Upper lobe of right lung (tissue), 1 donor: ENCODE measurements at regions not wholly inside any gene's neighbourhood (a gene's known extent, or its start where the extent isn't known, plus 50 kb on each side); places are given as distances from the start of the nearest gene placed in this dataset.
"Not testable (repeated sequence)": the region's sequence is repeated elsewhere in the genome, so short reads cannot be mapped to it uniquely, and the experiment has no call there.

Experiments used
- ATAC-seq: fragments of 200-7000 bp; cut with Tn5 transposase; one replicate; pipeline ENCODE4 v1.9.1; 2020; ENCODE audit warnings: mild to moderate bottlenecking, moderate library complexity
- DNase-seq: peaks from one replicate; pipeline ENCODE4 v3.0.0-alpha.2; 2020
- H3K27ac ChIP-seq: fragments of 200-600 bp; one replicate; pipeline ENCODE4 v1.8.0; 2022
- H3K27me3 ChIP-seq: fragments of 200-600 bp; one replicate; pipeline ENCODE4 v1.8.0; 2022; ENCODE audit warnings: mild to moderate bottlenecking
- H3K36me3 ChIP-seq: fragments of 200-600 bp; one replicate; pipeline ENCODE4 v1.8.0; 2022
- H3K4me1 ChIP-seq: fragments of 200-600 bp; one replicate; pipeline ENCODE4 v1.8.0; 2022
- H3K4me3 ChIP-seq: fragments of 200-600 bp; one replicate; pipeline ENCODE4 v1.8.0; 2022; ENCODE audit warnings: mild to moderate bottlenecking
- H3K9me3 ChIP-seq: fragments of 200-600 bp; one replicate; pipeline ENCODE4 v1.8.0; 2022
- CTCF ChIP-seq: fragments of 200-600 bp; IDR thresholded peaks from one replicate; pipeline ENCODE4 v1.8.0; 2022; ENCODE audit warnings: antibody characterized with exemption
- intact Hi-C: fragments of 100-400 bp; cut with DNase I; formaldehyde crosslinking; loops from one replicate; pipeline ENCODE4 v1.11.0; 2022
- donor health status: DM: no; HTN: yes; CAD: no; lungs with severe emphysema.

GRCh38 chr14:55912344-55912743 lies 205.9 kb upstream of the PELI2 start:
- DNase-seq (no peak), ATAC-seq (no peak)
- H3K27me3 ChIP-seq: no peaks in the 10 kb centered on the region
- no peaks in the 10 kb centered on the region for H3K9me3 ChIP-seq
- no peaks in the 10 kb centered on the region for H3K4me1 ChIP-seq
- no peaks in the 10 kb centered on the region for H3K36me3 ChIP-seq
- TF ChIP-seq CTCF: no peak
- no peak overlapping the region for H3K27ac ChIP-seq
- intact Hi-C loops: no loop called here
- H3K4me3 ChIP-seq: no peak overlapping the region

GRCh38 chr14:55913324-55914025 lies 204.7 kb upstream of the PELI2 start:
- intact Hi-C loops: no loop called here
- Histone ChIP-seq H3K4me1 (no peaks in the 10 kb centered on the region), H3K27me3 (no peaks in the 10 kb centered on the region), H3K36me3 (no peaks in the 10 kb centered on the region), H3K4me3 (no peak overlapping the region), H3K27ac (no peak overlapping the region), H3K9me3 (no peaks in the 10 kb centered on the region)
- ATAC-seq: peak; percentile 33
- no peak for DNase-seq
- TF ChIP-seq CTCF: no peak

GRCh38 chr14:55914771-55915170 lies 203.4 kb upstream of the PELI2 start:
- Histone ChIP-seq H3K9me3 (no peaks in the 10 kb centered on the region), H3K36me3 (no peaks in the 10 kb centered on the region), H3K27ac (no peak overlapping the region), H3K4me3 (no peak overlapping the region), H3K27me3 (no peaks in the 10 kb centered on the region), H3K4me1 (no peaks in the 10 kb centered on the region)
- ATAC-seq (no peak), DNase-seq (no peak)
- no peak for TF ChIP-seq CTCF
- intact Hi-C loops: no loop called here

- Histone ChIP-seq H3K36me3 (no peaks in the 10 kb centered on the region), H3K9me3 (no peaks in the 10 kb centered on the region), H3K4me3 (no peak overlapping the region), H3K27me3 (no peaks in the 10 kb centered on the region), H3K27ac (no peak overlapping the region), H3K4me1 (no peaks in the 10 kb centered on the region)
- ATAC-seq: peak; percentile 46
- no peak for TF ChIP-seq CTCF
- intact Hi-C loops: no loop called here
- DNase-seq: no peak
These were observed 202.8 kb upstream of the PELI2 start for GRCh38 chr14:55915456-55915855.

GRCh38 chr14:55919800-55920199 lies 198.4 kb upstream of the PELI2 start:
- H3K9me3 ChIP-seq, H3K4me3 ChIP-seq, H3K27me3 ChIP-seq, H3K4me1 ChIP-seq, H3K27ac ChIP-seq, DNase-seq, H3K36me3 ChIP-seq, intact Hi-C loops, ATAC-seq: not testable (repeated sequence)

GRCh38 chr14:55921511-55921910 lies 196.7 kb upstream of the PELI2 start:
- intact Hi-C loops: no loop called here
- no peak overlapping the region for H3K27ac ChIP-seq
- no peak for ATAC-seq
- no peaks in the 10 kb centered on the region for H3K27me3 ChIP-seq
- no peaks in the 10 kb centered on the region for H3K9me3 ChIP-seq
- TF ChIP-seq CTCF: no peak
- DNase-seq: no peak
- no peaks in the 10 kb centered on the region for H3K36me3 ChIP-seq
- H3K4me1 ChIP-seq: no peaks in the 10 kb centered on the region
- H3K4me3 ChIP-seq: no peak overlapping the region
